ENCODE measurements at regions not wholly inside any gene's neighbourhood (a gene's known extent, or its start where the extent isn't known, plus 50 kb on each side); places are given as distances from the start of the nearest gene placed in this dataset.

GRCh38 chr9:135185060-135185459, 97.6 kb downstream of the OLFM1 start:
- TF ChIP-seq POLR2AphosphoS5 (IDR thresholded peaks at IDR 0.05; ENCODE audit: low read depth, low read length) (no peak), POLR2A (IDR thresholded peaks at IDR 0.05; ENCODE audit: low read depth, low read length) (no peak), SPI1 (IDR thresholded peaks at IDR 0.05; ENCODE audit: low read depth, low read length) (no peak)
